SK-N-SH treated with all-trans-retinoic acid at 6 μM for 48 hours (cell line): ENCODE measurements at regions not wholly inside any gene's neighbourhood (a gene's known extent, or its start where the extent isn't known, plus 50 kb on each side); places are given as distances from the start of the nearest gene placed in this dataset.
A peak's percentile ranks its signal among the peaks of the same experiment; 100 is the strongest.

ENCODE experiments used
- ATAC-seq: fragments of 200-7000 bp; cut with Tn5 transposase; 3 replicates; pipeline ENCODE4 v1.9.1; 2020; ENCODE audit warnings: mild to moderate bottlenecking, moderate library complexity
- ARNTL ChIP-seq: fragments of 450-650 bp; formaldehyde crosslinking; IDR thresholded peaks from 2 replicates; pipeline ENCODE4 v1.5.0; 2020; ENCODE audit warnings: low read depth, mild to moderate bottlenecking, moderate library complexity, borderline replicate concordance
- BACH2 ChIP-seq: fragments of 250-450 bp; sonication (Bioruptor Pico); IDR thresholded peaks from 2 replicates; pipeline ENCODE4 v1.9.0; 2021; ENCODE audit warnings: mild to moderate bottlenecking, borderline replicate concordance
- ESRRG ChIP-seq: fragments of 250-450 bp; sonication (Bioruptor Pico); IDR thresholded peaks from 2 replicates; pipeline ENCODE4 v1.6.1; 2021; ENCODE audit warnings: mild to moderate bottlenecking
- GLIS3 ChIP-seq: fragments of 250-450 bp; sonication (Bioruptor Pico); IDR thresholded peaks from 2 replicates; pipeline ENCODE4 v1.5.0; 2020; ENCODE audit warnings: mild to moderate bottlenecking, moderate library complexity
- ISL1 ChIP-seq: fragments of 250-450 bp; sonication (Bioruptor Pico); IDR thresholded peaks from 2 replicates; pipeline ENCODE4 v2.1.2; 2022; ENCODE audit warnings: mild to moderate bottlenecking, moderate library complexity
- OSR1 ChIP-seq: fragments of 250-450 bp; sonication (Bioruptor Pico); IDR thresholded peaks from 2 replicates; pipeline ENCODE4 v1.8.0; 2022; ENCODE audit warnings: moderate library complexity, mild to moderate bottlenecking, inconsistent platforms
- PPARA ChIP-seq: fragments of 250-450 bp; sonication (Bioruptor Pico); IDR thresholded peaks from 2 replicates; pipeline ENCODE4 v1.5.0; 2020; ENCODE audit warnings: mild to moderate bottlenecking, borderline replicate concordance
- RARB ChIP-seq: fragments of 250-450 bp; sonication (Bioruptor Pico); IDR thresholded peaks from 2 replicates; pipeline ENCODE4 v1.8.0; 2021; ENCODE audit warnings: mild to moderate bottlenecking, moderate library complexity
- SNAI2 ChIP-seq: fragments of 250-450 bp; sonication (Bioruptor Pico); IDR thresholded peaks from 2 replicates; pipeline ENCODE4 v1.5.0; 2020; ENCODE audit warnings: mild to moderate bottlenecking, moderate library complexity
- TCF4 ChIP-seq: fragments of 250-450 bp; sonication (Bioruptor Pico); IDR thresholded peaks from 2 replicates; pipeline ENCODE4 v1.8.0; 2021; ENCODE audit warnings: mild to moderate bottlenecking, moderate library complexity, borderline replicate concordance
- TOX ChIP-seq: fragments of 250-450 bp; sonication (Bioruptor Pico); IDR thresholded peaks from 2 replicates; pipeline ENCODE4 v1.8.0; 2021; ENCODE audit warnings: mild to moderate bottlenecking, moderate library complexity, borderline replicate concordance
- ZC3H10 ChIP-seq: fragments of 250-450 bp; sonication (Bioruptor Pico); IDR thresholded peaks from 2 replicates; pipeline ENCODE4 v1.5.1; 2021; ENCODE audit warnings: mild to moderate bottlenecking, moderate library complexity
- ZFP3 ChIP-seq: fragments of 250-450 bp; sonication (Bioruptor Pico); IDR thresholded peaks from 2 replicates; pipeline ENCODE4 v1.5.0; 2020; ENCODE audit warnings: mild to moderate bottlenecking, moderate library complexity
- ZFP30 ChIP-seq: fragments of 450-650 bp; formaldehyde crosslinking; IDR thresholded peaks from 2 replicates; pipeline ENCODE4 v1.5.0; 2022; ENCODE audit warnings: mild to moderate bottlenecking, moderate library complexity
- ZNF565 ChIP-seq: fragments of 450-650 bp; formaldehyde crosslinking; conservative IDR thresholded peaks from 2 replicates; pipeline ENCODE4 v1.5.0; 2020; ENCODE audit warnings: low read depth, mild to moderate bottlenecking, moderate library complexity
- ZNF70 ChIP-seq: fragments of 450-650 bp; formaldehyde crosslinking; IDR thresholded peaks from 2 replicates; pipeline ENCODE4 v1.5.0; 2020; ENCODE audit warnings: mild to moderate bottlenecking, moderate library complexity
- ZNF8 ChIP-seq: fragments of 450-650 bp; formaldehyde crosslinking; IDR thresholded peaks from 2 replicates; pipeline ENCODE4 v1.5.0; 2020; ENCODE audit warnings: mild to moderate bottlenecking, moderate library complexity
- TF ChIP-seq, protein P1 (sequence below): fragments of 250-450 bp; sonication (Bioruptor Pico); IDR thresholded peaks from 2 replicates; pipeline ENCODE4 v1.5.1; 2021; ENCODE audit warnings: mild to moderate bottlenecking, moderate library complexity
- TF ChIP-seq, protein P2 (sequence below): fragments of 250-450 bp; sonication (Bioruptor Pico); IDR thresholded peaks from 2 replicates; pipeline ENCODE4 v1.5.1; 2020; ENCODE audit warnings: low read depth, mild to moderate bottlenecking, moderate library complexity
- TF ChIP-seq, protein P3 (sequence below): fragments of 250-450 bp; sonication (Bioruptor Pico); IDR thresholded peaks from 2 replicates; pipeline ENCODE4 v1.5.0; 2020; ENCODE audit warnings: mild to moderate bottlenecking, moderate library complexity
- TF ChIP-seq, protein P4 (sequence below): fragments of 250-450 bp; sonication (Bioruptor Pico); IDR thresholded peaks from 2 replicates; pipeline ENCODE4 v1.8.0; 2020; ENCODE audit warnings: mild to moderate bottlenecking, moderate library complexity, borderline replicate concordance

DNA sequence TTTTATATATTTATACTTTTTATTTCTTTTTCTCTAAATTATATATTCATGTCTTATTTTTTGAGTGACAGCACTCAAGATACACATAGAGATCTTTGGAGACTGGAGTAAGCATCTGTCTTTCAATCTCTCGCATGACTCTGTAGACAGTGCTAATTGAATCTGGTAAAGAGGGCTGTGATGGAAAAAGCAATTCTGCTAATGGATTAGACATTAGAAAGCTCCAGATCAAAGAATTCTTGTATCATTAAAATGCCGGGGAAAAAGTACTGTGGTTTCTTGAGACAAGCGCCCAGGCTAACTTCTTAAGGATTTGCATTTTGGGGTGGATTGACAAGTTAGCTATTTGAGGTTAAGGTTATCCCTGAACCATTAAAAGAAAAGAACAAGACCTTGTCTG lies 383.1 kb upstream of the TNP1 start (continued):
- no peak for TF ChIP-seq ZFP30 (CRISPR knock-in tag)
- no peak for TF ChIP-seq ISL1 (CRISPR knock-in tag)
- TF ChIP-seq, protein P1, sequence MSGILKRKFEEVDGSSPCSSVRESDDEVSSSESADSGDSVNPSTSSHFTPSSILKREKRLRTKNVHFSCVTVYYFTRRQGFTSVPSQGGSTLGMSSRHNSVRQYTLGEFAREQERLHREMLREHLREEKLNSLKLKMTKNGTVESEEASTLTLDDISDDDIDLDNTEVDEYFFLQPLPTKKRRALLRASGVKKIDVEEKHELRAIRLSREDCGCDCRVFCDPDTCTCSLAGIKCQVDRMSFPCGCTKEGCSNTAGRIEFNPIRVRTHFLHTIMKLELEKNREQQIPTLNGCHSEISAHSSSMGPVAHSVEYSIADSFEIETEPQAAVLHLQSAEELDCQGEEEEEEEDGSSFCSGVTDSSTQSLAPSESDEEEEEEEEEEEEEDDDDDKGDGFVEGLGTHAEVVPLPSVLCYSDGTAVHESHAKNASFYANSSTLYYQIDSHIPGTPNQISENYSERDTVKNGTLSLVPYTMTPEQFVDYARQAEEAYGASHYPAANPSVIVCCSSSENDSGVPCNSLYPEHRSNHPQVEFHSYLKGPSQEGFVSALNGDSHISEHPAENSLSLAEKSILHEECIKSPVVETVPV = no peak
- no peak for TF ChIP-seq ZC3H10 (CRISPR knock-in tag)
- TF ChIP-seq GLIS3 (CRISPR knock-in tag) = no peak
- no peak for TF ChIP-seq TCF4
- TF ChIP-seq RARB (CRISPR knock-in tag) = no peak
- TF ChIP-seq ESRRG = no peak

DNA sequence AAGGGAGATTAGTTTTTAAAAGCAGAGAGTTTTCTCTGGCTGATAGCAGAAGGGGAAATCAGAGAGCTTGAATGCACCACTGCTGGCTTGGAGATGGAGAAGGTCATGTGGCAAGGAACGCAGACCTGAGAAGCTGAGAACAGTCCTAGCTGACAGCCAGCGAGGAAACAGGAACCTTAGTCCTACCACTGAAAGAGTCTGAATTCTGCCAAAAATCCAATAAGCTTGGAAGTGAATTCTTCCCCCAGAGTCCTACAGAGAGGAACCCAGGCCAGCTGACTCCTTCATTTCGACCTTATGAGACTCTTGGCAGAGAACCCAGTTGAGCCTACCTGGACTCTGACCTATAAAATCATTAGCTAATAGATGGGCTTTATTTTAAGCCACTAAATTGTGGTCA lies 371.9 kb upstream of the TNP1 start:
- TF ChIP-seq, protein P2, sequence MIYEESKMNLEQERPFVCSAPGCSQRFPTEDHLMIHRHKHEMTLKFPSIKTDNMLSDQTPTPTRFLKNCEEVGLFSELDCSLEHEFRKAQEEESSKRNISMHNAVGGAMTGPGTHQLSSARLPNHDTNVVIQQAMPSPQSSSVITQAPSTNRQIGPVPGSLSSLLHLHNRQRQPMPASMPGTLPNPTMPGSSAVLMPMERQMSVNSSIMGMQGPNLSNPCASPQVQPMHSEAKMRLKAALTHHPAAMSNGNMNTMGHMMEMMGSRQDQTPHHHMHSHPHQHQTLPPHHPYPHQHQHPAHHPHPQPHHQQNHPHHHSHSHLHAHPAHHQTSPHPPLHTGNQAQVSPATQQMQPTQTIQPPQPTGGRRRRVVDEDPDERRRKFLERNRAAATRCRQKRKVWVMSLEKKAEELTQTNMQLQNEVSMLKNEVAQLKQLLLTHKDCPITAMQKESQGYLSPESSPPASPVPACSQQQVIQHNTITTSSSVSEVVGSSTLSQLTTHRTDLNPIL (CRISPR knock-in tag) = no peak
- TF ChIP-seq ZFP30 (CRISPR knock-in tag) = no peak
- TF ChIP-seq, protein P3, sequence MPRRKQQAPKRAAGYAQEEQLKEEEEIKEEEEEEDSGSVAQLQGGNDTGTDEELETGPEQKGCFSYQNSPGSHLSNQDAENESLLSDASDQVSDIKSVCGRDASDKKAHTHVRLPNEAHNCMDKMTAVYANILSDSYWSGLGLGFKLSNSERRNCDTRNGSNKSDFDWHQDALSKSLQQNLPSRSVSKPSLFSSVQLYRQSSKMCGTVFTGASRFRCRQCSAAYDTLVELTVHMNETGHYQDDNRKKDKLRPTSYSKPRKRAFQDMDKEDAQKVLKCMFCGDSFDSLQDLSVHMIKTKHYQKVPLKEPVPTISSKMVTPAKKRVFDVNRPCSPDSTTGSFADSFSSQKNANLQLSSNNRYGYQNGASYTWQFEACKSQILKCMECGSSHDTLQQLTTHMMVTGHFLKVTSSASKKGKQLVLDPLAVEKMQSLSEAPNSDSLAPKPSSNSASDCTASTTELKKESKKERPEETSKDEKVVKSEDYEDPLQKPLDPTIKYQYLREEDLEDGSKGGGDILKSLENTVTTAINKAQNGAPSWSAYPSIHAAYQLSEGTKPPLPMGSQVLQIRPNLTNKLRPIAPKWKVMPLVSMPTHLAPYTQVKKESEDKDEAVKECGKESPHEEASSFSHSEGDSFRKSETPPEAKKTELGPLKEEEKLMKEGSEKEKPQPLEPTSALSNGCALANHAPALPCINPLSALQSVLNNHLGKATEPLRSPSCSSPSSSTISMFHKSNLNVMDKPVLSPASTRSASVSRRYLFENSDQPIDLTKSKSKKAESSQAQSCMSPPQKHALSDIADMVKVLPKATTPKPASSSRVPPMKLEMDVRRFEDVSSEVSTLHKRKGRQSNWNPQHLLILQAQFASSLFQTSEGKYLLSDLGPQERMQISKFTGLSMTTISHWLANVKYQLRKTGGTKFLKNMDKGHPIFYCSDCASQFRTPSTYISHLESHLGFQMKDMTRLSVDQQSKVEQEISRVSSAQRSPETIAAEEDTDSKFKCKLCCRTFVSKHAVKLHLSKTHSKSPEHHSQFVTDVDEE (CRISPR knock-in tag) = no peak
- no peak for TF ChIP-seq RARB (CRISPR knock-in tag)
- no peak for TF ChIP-seq ISL1 (CRISPR knock-in tag)
- TF ChIP-seq ESRRG = no peak
- TF ChIP-seq ZNF8 = no peak
- TF ChIP-seq ZNF565 (CRISPR knock-in tag) = no peak
- no peak for TF ChIP-seq GLIS3 (CRISPR knock-in tag)
- no peak for TF ChIP-seq ZFP3 (CRISPR knock-in tag)
- TF ChIP-seq OSR1 (CRISPR knock-in tag) = no peak
- TF ChIP-seq BACH2 (CRISPR knock-in tag) = no peak
- no peak for ATAC-seq

DNA sequence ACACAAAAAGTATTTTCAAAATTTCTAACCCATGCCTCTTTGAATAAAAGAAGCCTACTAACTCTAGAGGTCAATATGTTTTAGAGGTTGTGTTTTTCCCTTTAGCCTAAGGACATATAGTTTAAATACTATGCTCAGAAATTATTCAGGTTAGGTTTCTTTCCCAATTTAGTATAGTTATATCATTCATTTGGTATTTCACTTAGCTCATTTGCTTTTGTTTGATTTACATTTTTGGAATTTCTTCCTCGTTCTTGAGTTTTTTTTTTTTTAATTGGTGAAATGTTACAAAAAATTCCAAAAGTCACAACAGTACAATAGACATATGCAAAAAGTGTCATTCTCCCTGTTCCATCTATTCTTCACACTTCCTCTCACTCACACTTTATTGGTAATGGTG lies 371.3 kb upstream of the TNP1 start:
- TF ChIP-seq ISL1 (CRISPR knock-in tag) (peak; percentile 13; the same call in 1 of the 2 replicates), GLIS3 (CRISPR knock-in tag) (no peak), PPARA (CRISPR knock-in tag) (no peak)
- ATAC-seq = no peak

DNA sequence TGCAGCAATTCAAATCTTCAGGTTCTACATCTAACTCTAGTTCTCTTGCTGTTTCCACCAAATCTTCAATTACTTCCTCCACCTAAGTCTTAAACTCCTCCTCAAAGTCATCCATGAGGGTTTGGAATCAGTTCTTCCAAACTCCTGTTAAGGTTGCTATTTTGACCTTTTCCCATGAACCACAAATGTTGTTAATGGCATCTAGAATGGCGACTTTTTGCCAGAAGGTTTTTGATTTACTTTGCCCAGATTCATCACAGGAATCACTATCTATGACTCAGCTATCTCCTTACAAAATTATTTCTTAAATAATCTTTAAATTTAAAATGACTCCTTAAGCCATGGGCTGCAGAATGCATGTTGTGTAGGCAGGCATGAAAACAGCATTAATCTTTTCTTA lies 368.9 kb upstream of the TNP1 start:
- TF ChIP-seq OSR1 (CRISPR knock-in tag) = no peak
- TF ChIP-seq ZFP30 (CRISPR knock-in tag) = no peak
- TF ChIP-seq, protein P4, sequence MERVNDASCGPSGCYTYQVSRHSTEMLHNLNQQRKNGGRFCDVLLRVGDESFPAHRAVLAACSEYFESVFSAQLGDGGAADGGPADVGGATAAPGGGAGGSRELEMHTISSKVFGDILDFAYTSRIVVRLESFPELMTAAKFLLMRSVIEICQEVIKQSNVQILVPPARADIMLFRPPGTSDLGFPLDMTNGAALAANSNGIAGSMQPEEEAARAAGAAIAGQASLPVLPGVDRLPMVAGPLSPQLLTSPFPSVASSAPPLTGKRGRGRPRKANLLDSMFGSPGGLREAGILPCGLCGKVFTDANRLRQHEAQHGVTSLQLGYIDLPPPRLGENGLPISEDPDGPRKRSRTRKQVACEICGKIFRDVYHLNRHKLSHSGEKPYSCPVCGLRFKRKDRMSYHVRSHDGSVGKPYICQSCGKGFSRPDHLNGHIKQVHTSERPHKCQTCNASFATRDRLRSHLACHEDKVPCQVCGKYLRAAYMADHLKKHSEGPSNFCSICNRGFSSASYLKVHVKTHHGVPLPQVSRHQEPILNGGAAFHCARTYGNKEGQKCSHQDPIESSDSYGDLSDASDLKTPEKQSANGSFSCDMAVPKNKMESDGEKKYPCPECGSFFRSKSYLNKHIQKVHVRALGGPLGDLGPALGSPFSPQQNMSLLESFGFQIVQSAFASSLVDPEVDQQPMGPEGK = no peak
- TF ChIP-seq TOX (CRISPR knock-in tag) = no peak
- TF ChIP-seq ZNF565 (CRISPR knock-in tag) = no peak
- no peak for TF ChIP-seq ARNTL (CRISPR knock-in tag)
- no peak for ATAC-seq

DNA sequence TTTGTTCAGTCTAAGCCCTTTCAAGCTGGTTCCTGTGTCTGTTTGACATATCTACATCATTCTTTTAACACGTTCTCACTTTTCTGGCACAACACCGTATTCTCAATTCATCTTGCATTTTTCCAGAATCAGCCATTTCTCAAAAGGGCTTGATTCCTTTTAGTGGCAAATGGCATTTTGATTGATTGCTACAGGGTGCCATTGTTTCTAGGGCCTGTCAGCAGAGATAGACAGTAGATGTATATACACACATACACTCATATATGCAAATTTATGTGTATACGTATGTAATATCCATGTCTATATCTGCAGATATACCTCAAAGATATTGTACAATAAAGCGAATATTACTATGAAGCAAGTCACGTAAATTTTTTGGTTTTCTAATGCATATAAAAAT lies 367.9 kb upstream of the TNP1 start:
- no peak for TF ChIP-seq ZFP3 (CRISPR knock-in tag)
- no peak for ATAC-seq

DNA sequence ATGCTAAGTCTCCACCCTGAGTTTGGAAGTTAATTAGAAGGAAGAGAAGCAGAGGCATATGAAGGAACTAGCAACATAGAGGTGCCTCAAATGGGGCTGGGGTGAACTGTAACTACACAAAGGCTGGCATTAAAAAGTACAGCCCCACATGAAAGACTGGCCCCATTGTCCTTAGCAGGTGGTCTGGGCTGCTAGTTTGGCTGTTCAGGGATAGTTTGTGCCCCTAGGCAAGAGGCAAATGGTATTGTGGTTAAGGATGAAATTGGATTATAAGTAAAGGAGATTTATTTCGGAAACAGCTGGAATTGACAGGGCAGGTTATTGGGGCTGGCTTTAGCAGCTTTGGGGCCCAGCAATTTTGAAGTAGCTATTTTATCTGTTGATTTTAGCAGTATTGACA lies 365.7 kb upstream of the TNP1 start:
- ATAC-seq = no peak
- TF ChIP-seq ZNF8 (no peak), TCF4 (no peak), SNAI2 (CRISPR knock-in tag) (no peak), GLIS3 (CRISPR knock-in tag) (no peak), TOX (CRISPR knock-in tag) (no peak), ZNF565 (CRISPR knock-in tag) (no peak), ZFP30 (CRISPR knock-in tag) (no peak), ISL1 (CRISPR knock-in tag) (no peak), PPARA (CRISPR knock-in tag) (no peak), ESRRG (no peak), ZNF70 (CRISPR knock-in tag) (no peak)
- TF ChIP-seq, protein P1 = no peak
